ENCODE measurements at regions not wholly inside any gene's neighbourhood (a gene's known extent, or its start where the extent isn't known, plus 50 kb on each side); places are given as distances from the start of the nearest gene placed in this dataset.

DNA sequence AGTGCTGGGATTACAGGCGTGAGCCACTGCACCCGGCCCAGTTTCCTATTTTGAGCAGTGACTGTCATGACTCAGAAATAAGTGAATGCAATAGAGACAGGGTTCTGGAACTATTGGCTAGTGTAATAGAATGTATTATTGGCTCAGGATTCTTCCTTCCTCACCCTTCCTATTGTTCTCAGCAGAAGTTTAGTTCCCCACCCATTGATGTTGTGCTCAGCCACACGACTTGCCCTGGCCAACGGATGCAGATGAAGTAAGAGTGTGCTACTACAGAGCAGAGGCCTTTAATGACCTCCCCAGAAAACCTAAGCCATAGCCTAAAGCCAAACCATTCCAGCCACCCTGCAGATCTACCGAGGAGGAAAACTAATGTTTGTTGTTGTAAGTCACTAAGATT lies 287.9 kb downstream of the AGTPBP1 start:
- ATAC-seq (no peak), FAIRE-seq (no peak), DNase-seq (ENCODE audit: extremely low read depth in 1 of 4, low spot score in 3 of 4) (no peak)
- no peak overlapping the region for H3K4me3 ChIP-seq
- H3K4me2 ChIP-seq (ENCODE audit: insufficient read depth, low read length): no peak overlapping the region
- intact Hi-C loops (cut with micrococcal nuclease): no loop called here
- H3K9me3 ChIP-seq (replicated peaks; ENCODE audit: control insufficient read depth, insufficient read depth, low read depth, low read length): no peaks in the 10 kb centered on the region
- in situ Hi-C loops (cut with MboI): no loop called here
- no TSS peak for BruUV-seq (replicated peaks)
- 0% methylated on average over 5 of the region's 5 CpGs for WGBS (ENCODE audit: insufficient coverage, low coverage, missing lambda C conversion rate)
- no peaks in the 10 kb centered on the region for H3K79me2 ChIP-seq (ENCODE audit: control insufficient read depth, insufficient read depth, low read length)
- TF ChIP-seq, protein P1, sequence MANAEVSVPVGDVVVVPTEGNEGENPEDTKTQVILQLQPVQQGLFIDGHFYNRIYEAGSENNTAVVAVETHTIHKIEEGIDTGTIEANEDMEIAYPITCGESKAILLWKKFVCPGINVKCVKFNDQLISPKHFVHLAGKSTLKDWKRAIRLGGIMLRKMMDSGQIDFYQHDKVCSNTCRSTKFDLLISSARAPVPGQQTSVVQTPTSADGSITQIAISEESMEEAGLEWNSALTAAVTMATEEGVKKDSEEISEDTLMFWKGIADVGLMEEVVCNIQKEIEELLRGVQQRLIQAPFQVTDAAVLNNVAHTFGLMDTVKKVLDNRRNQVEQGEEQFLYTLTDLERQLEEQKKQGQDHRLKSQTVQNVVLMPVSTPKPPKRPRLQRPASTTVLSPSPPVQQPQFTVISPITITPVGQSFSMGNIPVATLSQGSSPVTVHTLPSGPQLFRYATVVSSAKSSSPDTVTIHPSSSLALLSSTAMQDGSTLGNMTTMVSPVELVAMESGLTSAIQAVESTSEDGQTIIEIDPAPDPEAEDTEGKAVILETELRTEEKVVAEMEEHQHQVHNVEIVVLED (CRISPR knock-in tag; IDR thresholded peaks at IDR 0.05): no peak
- TF ChIP-seq RBM34 (IDR thresholded peaks at IDR 0.05; ENCODE audit: borderline replicate concordance, insufficient read depth, low read length) (no peak), CCNT2 (IDR thresholded peaks at IDR 0.05; ENCODE audit: borderline replicate concordance, extremely low read depth, insufficient read length, low read depth, low read length) (no peak), EP300 (IDR thresholded peaks at IDR 0.05; ENCODE audit: low read length) (no peak)
- no peaks in the 10 kb centered on the region for H3K27me3 ChIP-seq (ENCODE audit: control insufficient read depth in 2 of 2, insufficient read depth in 2 of 2, low read length in 2 of 2)
- H3K9ac ChIP-seq (ENCODE audit: insufficient read depth in 1 of 2, low read depth in 2 of 2, low read length in 2 of 2): no peak overlapping the region
- H3K27ac ChIP-seq (ENCODE audit: extremely low read depth, low read depth, low read length): no peak overlapping the region
- no peaks in the 10 kb centered on the region for H3K4me1 ChIP-seq (replicated peaks in 1 of 2; ENCODE audit: control insufficient read depth in 2 of 2, insufficient read depth in 2 of 2, low read length in 2 of 2)
- H4K20me1 ChIP-seq (replicated peaks; ENCODE audit: control insufficient read depth, insufficient read depth, low read length): no peaks in the 10 kb centered on the region
- ChIA-PET CTCF (ENCODE audit: low intra/inter-chr PET ratio) (no interaction called here), POLR2A (no interaction called here)
- no peaks in the 10 kb centered on the region for H3K36me3 ChIP-seq (ENCODE audit: control insufficient read depth, insufficient read depth, low read length)
- H2AFZ ChIP-seq (ENCODE audit: low read depth, low read length): no peak overlapping the region
- no peaks in the 10 kb centered on the region for H3K9me1 ChIP-seq (ENCODE audit: control insufficient read depth, insufficient read depth, low read length)

DNA sequence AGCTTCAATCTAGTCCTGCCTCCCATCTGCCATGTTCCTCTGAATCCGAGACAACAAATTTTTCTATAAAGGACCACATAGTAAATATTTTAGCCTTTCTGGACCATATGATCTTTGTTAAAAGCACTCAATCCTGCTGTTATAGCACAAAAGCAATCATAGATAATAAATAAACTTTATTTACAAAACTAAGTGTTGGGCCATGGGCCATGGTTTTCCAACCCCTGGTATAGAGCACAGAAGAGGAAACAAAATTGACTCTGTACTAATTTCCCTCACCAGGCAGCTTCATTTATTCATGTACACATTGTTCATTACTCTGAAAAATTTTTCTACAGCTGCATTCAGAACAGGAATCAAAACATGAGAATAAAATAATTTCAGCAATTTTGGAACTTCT lies 288.9 kb downstream of the AGTPBP1 start:
- in situ Hi-C loops (cut with MboI): no loop called here
- TF ChIP-seq ZFPM2 (CRISPR knock-in tag; IDR thresholded peaks at IDR 0.05): no peak
- no peak for TF ChIP-seq ZNF23 (CRISPR knock-in tag; IDR thresholded peaks at IDR 0.05)
- TF ChIP-seq, protein P2, sequence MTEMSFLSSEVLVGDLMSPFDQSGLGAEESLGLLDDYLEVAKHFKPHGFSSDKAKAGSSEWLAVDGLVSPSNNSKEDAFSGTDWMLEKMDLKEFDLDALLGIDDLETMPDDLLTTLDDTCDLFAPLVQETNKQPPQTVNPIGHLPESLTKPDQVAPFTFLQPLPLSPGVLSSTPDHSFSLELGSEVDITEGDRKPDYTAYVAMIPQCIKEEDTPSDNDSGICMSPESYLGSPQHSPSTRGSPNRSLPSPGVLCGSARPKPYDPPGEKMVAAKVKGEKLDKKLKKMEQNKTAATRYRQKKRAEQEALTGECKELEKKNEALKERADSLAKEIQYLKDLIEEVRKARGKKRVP (CRISPR knock-in tag; IDR thresholded peaks at IDR 0.05): no peak
- no peak for TF ChIP-seq ZC3H8 (IDR thresholded peaks at IDR 0.05)
- no peak for TF ChIP-seq HDAC6 (IDR thresholded peaks at IDR 0.05; ENCODE audit: low read depth, low read length)
- TF ChIP-seq KAT8 (IDR thresholded peaks at IDR 0.05; ENCODE audit: low read depth): no peak
- TF ChIP-seq ILK (tag; IDR thresholded peaks at IDR 0.05; ENCODE audit: borderline replicate concordance, low read depth): no peak
- TF ChIP-seq CREB1 (IDR thresholded peaks at IDR 0.05): no peak
- TF ChIP-seq CREB1 (CRISPR knock-in tag; IDR thresholded peaks at IDR 0.05): no peak
- TF ChIP-seq, protein P3, sequence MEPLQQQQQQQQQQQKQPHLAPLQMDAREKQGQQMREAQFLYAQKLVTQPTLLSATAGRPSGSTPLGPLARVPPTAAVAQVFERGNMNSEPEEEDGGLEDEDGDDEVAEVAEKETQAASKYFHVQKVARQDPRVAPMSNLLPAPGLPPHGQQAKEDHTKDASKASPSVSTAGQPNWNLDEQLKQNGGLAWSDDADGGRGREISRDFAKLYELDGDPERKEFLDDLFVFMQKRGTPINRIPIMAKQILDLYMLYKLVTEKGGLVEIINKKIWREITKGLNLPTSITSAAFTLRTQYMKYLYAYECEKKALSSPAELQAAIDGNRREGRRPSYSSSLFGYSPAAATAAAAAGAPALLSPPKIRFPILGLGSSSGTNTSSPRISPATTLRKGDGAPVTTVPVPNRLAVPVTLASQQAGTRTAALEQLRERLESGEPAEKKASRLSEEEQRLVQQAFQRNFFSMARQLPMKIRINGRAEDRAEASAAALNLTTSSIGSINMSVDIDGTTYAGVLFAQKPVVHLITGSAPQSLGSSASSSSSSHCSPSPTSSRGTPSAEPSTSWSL (CRISPR knock-in tag; IDR thresholded peaks at IDR 0.05; ENCODE audit: borderline replicate concordance): no peak
- TF ChIP-seq ZNF79 (CRISPR knock-in tag; IDR thresholded peaks at IDR 0.05; ENCODE audit: low read depth): no peak

More for the DNA sequence above, 288.9 kb downstream of the AGTPBP1 start:
- Histone ChIP-seq H3K9me3 (replicated peaks; ENCODE audit: control insufficient read depth, insufficient read depth, low read depth, low read length) (no peaks in the 10 kb centered on the region), H3K4me1 (replicated peaks in 1 of 2; ENCODE audit: control insufficient read depth in 2 of 2, insufficient read depth in 2 of 2, low read length in 2 of 2) (no peaks in the 10 kb centered on the region), H3K27me3 (ENCODE audit: control insufficient read depth in 2 of 2, insufficient read depth in 2 of 2, low read length in 2 of 2) (no peaks in the 10 kb centered on the region), H3K79me2 (ENCODE audit: control insufficient read depth, insufficient read depth, low read length) (no peaks in the 10 kb centered on the region), H3K4me2 (ENCODE audit: insufficient read depth, low read length) (no peak overlapping the region), H3K9me1 (ENCODE audit: control insufficient read depth, insufficient read depth, low read length) (no peaks in the 10 kb centered on the region), H3K9ac (ENCODE audit: insufficient read depth in 1 of 2, low read depth in 2 of 2, low read length in 2 of 2) (no peak overlapping the region), H3K27ac (ENCODE audit: extremely low read depth, low read depth, low read length) (no peak overlapping the region), H2AFZ (ENCODE audit: low read depth, low read length) (no peak overlapping the region), H3K36me3 (ENCODE audit: control insufficient read depth, insufficient read depth, low read length) (no peaks in the 10 kb centered on the region), H4K20me1 (replicated peaks; ENCODE audit: control insufficient read depth, insufficient read depth, low read length) (no peaks in the 10 kb centered on the region), H3K4me3 (no peak overlapping the region)
- intact Hi-C loops (cut with micrococcal nuclease): no loop called here
- CTCF ChIA-PET (ENCODE audit: low intra/inter-chr PET ratio): no interaction called here
- ATAC-seq (no peak), FAIRE-seq (no peak), DNase-seq (ENCODE audit: extremely low read depth in 1 of 4, low spot score in 3 of 4) (no peak)
- 0% methylated on average over 1 of the region's 1 CpG for WGBS (ENCODE audit: insufficient coverage, low coverage, missing lambda C conversion rate)
- POLR2A ChIA-PET: interaction anchor here (1.2 kb wide), 1 partner anchor 12 kb away, joined by 3 read pairs; no protein-coding TSS in a partner anchor
- BruUV-seq (replicated peaks): no TSS peak
